ENCODE measurements at regions not wholly inside any gene's neighbourhood (a gene's known extent, or its start where the extent isn't known, plus 50 kb on each side); places are given as distances from the start of the nearest gene placed in this dataset.
"Not testable (repeated sequence)": the region's sequence is repeated elsewhere in the genome, so short reads cannot be mapped to it uniquely, and the experiment has no call there.

- DNase-seq (ENCODE audit: low read depth, low spot score), result no peak
- no peak overlapping the region for H3K4me3 ChIP-seq (ENCODE audit: low read depth, low read length)
- no peak for TF ChIP-seq CTCF (IDR thresholded peaks at IDR 0.05; ENCODE audit: insufficient read depth, low read length, missing control alignments)
- ChIA-PET POLR2A (no interaction called here), CTCF (interaction anchor here (1.0 to 1.7 kb wide), 2 partner anchors 11 to 409 kb away, joined by 3 to 4 read pairs; partner anchors contain the start of gene SSTR1)
These were observed 361.1 kb upstream of the CLEC14A start for GRCh38 chr14:38616959-38617358.

DNA sequence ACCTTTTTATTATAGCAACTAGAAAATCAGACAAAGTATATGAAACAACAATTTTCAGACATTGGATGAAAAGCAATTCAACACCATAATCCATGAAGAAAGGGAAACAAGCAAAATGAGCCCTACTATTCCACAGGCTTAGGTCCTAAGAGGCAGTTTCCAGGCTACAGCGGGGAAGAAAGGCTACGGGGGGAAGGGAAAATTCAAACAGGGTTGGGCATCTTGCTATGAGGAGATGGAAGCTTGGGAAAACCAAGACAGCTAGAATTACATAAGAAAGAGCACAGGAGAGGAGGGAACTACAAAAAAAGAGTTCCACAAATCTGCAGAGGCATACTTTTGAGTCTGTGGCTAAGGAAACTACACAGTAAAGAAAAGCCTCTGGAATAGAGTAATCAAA lies 356.0 kb upstream of the CLEC14A start:
- no peak for TF ChIP-seq CTCF (IDR thresholded peaks at IDR 0.05; ENCODE audit: insufficient read depth, low read length, missing control alignments)
- POLR2A ChIA-PET, result no interaction called here
- DNase-seq (ENCODE audit: low read depth, low spot score), result no peak
- CTCF ChIA-PET, result no interaction called here
- no peak overlapping the region for H3K4me3 ChIP-seq (ENCODE audit: low read depth, low read length)

DNA sequence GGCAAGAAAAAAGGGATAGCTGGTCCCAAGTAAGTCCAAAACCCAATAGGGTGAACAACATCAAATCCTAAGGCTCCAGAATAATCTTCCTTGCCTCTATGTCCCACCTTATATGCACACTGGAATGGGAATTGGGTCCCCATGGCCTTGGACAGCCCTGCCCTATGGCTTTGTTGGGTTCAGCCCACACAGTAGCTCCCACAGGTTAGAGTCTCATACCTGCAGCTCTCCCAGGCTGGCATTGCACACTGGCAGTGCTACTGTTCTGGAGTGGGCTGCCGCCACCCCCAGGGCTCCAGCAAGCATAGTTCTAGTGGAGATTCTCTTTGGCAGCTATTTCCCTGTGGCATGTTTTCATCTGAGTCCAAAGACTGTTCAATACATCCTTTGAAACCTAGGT lies 352.4 kb upstream of the CLEC14A start:
- TF ChIP-seq CTCF (IDR thresholded peaks at IDR 0.05; ENCODE audit: insufficient read depth, low read length, missing control alignments), result no peak
- H3K4me3 ChIP-seq (ENCODE audit: low read depth, low read length), result no peak overlapping the region
- no peak for DNase-seq (ENCODE audit: low read depth, low spot score)
- POLR2A ChIA-PET, result no interaction called here
- CTCF ChIA-PET, result no interaction called here

DNA sequence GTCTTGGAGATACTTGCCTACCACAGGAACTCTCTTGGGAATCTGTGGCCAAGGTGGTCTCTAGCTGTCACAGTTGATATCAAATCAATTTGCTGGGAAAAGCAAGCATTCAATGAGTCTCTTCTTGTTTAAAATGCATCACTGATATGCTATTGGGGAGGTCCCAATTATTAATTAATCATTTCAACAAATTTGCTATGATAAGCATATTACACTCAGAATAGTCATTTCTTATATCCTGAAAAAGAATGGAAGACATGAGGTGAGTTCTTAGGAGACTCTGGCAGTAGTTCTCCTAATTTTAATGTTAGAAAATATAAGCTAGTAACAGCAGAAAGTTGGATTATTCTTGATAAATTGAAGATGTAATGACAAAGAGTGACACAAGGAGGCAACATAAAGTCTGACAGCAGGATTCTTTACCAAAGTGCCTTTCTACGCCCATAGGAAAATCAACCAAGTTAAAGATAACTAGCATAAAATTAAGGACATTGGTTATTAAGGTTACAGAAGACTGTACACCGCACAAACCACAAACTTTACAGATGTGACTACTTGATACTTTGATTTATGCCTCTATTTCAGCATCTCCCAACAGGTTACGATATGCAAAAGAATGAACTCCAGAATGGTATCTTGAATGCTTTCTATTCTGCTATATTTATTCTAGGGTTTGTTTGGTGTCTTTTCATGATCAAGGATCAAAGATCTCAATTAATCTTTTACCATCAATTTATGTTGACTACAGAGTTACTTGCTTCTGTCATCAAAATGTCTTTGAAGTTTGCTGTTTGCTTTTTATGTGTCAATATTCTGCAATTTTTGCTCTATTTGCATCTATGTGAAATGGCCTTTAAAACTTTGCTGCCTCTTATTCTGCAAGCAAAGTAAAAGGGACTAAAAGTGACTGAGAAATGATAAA lies 349.6 kb upstream of the CLEC14A start:
- ChIA-PET POLR2A (no interaction called here), CTCF (interaction anchor here (0.7 to 3.0 kb wide), 7 partner anchors 10 to 394 kb away, joined by 3 to 14 read pairs (median 3); no protein-coding TSS in a partner anchor)
- no peak overlapping the region for H3K4me3 ChIP-seq (ENCODE audit: low read depth, low read length)
- TF ChIP-seq CTCF (IDR thresholded peaks at IDR 0.05; ENCODE audit: insufficient read depth, low read length, missing control alignments), result peak; percentile 3
- no peak for DNase-seq (ENCODE audit: low read depth, low spot score)

GRCh38 chr14:38600572-38600971 lies 344.7 kb upstream of the CLEC14A start:
- peak; percentile 19 for DNase-seq (ENCODE audit: low read depth, low spot score)
- POLR2A ChIA-PET; H3K4me3 ChIP-seq (ENCODE audit: low read depth, low read length): not testable (repeated sequence)
- peak; percentile 24 for TF ChIP-seq CTCF (IDR thresholded peaks at IDR 0.05; ENCODE audit: insufficient read depth, low read length, missing control alignments)
- CTCF ChIA-PET, result interaction anchor here (0.6 to 2.5 kb wide), 17 partner anchors 10 to 698 kb away, joined by 3 to 9 read pairs (median 4); partner anchors contain the start of gene SSTR1

GRCh38 chr14:38593476-38593875 lies 337.6 kb upstream of the CLEC14A start:
- POLR2A ChIA-PET, result no interaction called here
- H3K4me3 ChIP-seq (ENCODE audit: low read depth, low read length), result no peak overlapping the region
- CTCF ChIA-PET, result no interaction called here
- no peak for DNase-seq (ENCODE audit: low read depth, low spot score)
- no peak for TF ChIP-seq CTCF (IDR thresholded peaks at IDR 0.05; ENCODE audit: insufficient read depth, low read length, missing control alignments)
